Panc1 (cell line): ENCODE measurements at regions not wholly inside any gene's neighbourhood (a gene's known extent, or its start where the extent isn't known, plus 50 kb on each side); places are given as distances from the start of the nearest gene placed in this dataset.

Experiments used
- ATAC-seq: fragments of 200-7000 bp; cut with Tn5 transposase; 2 replicates; pipeline ENCODE4 v1.9.1; 2020; ENCODE audit warnings: mild to moderate bottlenecking, moderate library complexity
- BruUV-seq: library from RNA; stranded (reverse); fragments of 400-500 nt; replicated peaks from 2 replicates; lab custom pipeline; 2021; lab: Mats Ljungman, UMichigan
- CTCF ChIA-PET: fragments of 300-600 bp; sonication (Branson Sonifier 250); formaldehyde crosslinking; loops from one replicate; lab custom pipeline; 2022; ENCODE audit warnings: antibody characterized with exemption; lab: Charles Lee
- POLR2A ChIA-PET: fragments of 300-600 bp; sonication (Branson Sonifier 250); formaldehyde crosslinking; loops from one replicate; lab custom pipeline; 2022; ENCODE audit warnings: antibody characterized with exemption; lab: Charles Lee
- DNase-seq: peaks from one replicate; pipeline ENCODE4 v3.0.0-alpha.2; 2010; ENCODE audit warnings: low read depth, low spot score
- H3K27ac ChIP-seq: 2 replicates; pipeline ENCODE4 v1.5.1; 2011; ENCODE audit warnings: mild to moderate bottlenecking, low read length, inconsistent platforms
- H3K27me3 ChIP-seq: fragments of 200-500 bp; sonication (Bioruptor generic); 2 replicates; pipeline ENCODE4 v1.6.0; 2014; ENCODE audit warnings: low read length, inconsistent platforms; ENCODE audit not compliant: control insufficient read depth, insufficient read depth
- H3K36me3 ChIP-seq: fragments of 200-500 bp; sonication (Bioruptor generic); 2 replicates; pipeline ENCODE4 v1.5.1; 2014; ENCODE audit warnings: inconsistent platforms, mild to moderate bottlenecking, low read length, moderate library complexity; ENCODE audit not compliant: control insufficient read depth, insufficient read depth
- H3K4me1 ChIP-seq: 2 replicates; pipeline ENCODE4 v1.5.1; 2011; ENCODE audit warnings: inconsistent platforms, mild to moderate bottlenecking, low read length, moderate library complexity; ENCODE audit not compliant: control insufficient read depth, insufficient read depth
- H3K4me3 ChIP-seq, 2 experiments: 2 replicates each; pipeline ENCODE4 v1.5.1; 2011 to 2012; ENCODE audit warnings: low read depth in 2 of 2, low read length in 2 of 2, mild to moderate bottlenecking in 2 of 2, inconsistent platforms in 1 of 2, moderate library complexity in 1 of 2
- H3K9me3 ChIP-seq: fragments of 200-500 bp; sonication (Bioruptor generic); 2 replicates; pipeline ENCODE4 v1.5.1; 2014; ENCODE audit warnings: low read depth, mild to moderate bottlenecking, inconsistent platforms, low read length, moderate library complexity; ENCODE audit not compliant: control insufficient read depth, insufficient read depth
- POLR2AphosphoS5 ChIP-seq: IDR thresholded peaks from 2 replicates; pipeline ENCODE4 v1.6.1; 2012; ENCODE audit warnings: mild to moderate bottlenecking, low read depth, low read length, moderate library complexity
- SIN3A ChIP-seq: IDR thresholded peaks from 2 replicates; pipeline ENCODE4 v1.6.1; 2012; ENCODE audit warnings: low read depth, mild to moderate bottlenecking, low read length, moderate library complexity, borderline replicate concordance; ENCODE audit not compliant: insufficient read depth
- TCF7L2 ChIP-seq: IDR thresholded peaks from 2 replicates; pipeline ENCODE4 v1.6.1; 2011; ENCODE audit warnings: mild to moderate bottlenecking, low read depth, low read length, inconsistent platforms
- in situ Hi-C: cut with HindIII; loops from 2 replicates; pipeline ENCODE4 v1.10.0; 2016; ENCODE audit warnings: low sequenced_read_pairs, low pct_unique_long_range_greater_than_20kb
- intact Hi-C: fragments of 100-400 bp; cut with micrococcal nuclease; formaldehyde crosslinking; loops from one replicate; pipeline ENCODE4 v1.10.0; 2022; ENCODE audit not compliant: unreplicated experiment
- TF ChIP-seq, protein P1 (sequence below), 2 experiments: IDR thresholded peaks; 2 replicates each; pipeline ENCODE4 v1.6.1; 2011 to 2012; ENCODE audit warnings: low read depth in 2 of 2, control low read depth in 1 of 2, low read length in 1 of 2, mild to moderate bottlenecking in 1 of 2, moderate library complexity in 1 of 2; ENCODE audit not compliant: insufficient read depth in 1 of 2
- TF ChIP-seq, protein P2 (sequence below): fragments of 450-650 bp; IDR thresholded peaks from 2 replicates; pipeline ENCODE4 v1.5.1; 2017; ENCODE audit warnings: mild to moderate bottlenecking

DNA sequence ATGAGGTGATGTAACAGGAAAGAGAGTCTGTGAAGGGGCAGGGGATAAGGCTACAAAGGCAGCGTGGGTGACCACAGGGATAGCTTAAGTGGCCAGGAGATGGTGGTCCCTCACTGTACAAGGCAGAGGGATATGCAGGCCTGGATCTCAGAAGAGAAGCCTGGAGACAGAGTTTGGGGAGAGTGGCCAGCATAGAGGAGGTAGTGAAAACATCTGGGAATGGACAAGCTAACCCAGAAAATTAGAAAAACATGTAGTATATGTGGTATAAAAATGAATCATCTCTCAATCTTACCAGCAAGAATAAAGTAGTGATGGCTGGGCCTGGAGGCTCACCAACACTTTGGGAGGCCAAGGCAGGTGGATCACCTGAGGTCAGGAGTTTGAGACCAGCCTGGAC, 349.2 kb upstream of the KLF4 start:
- CTCF ChIA-PET, result no interaction called here
- intact Hi-C loops, result no loop called here
- no peaks in the 10 kb centered on the region for H3K27me3 ChIP-seq
- no peaks in the 10 kb centered on the region for H3K9me3 ChIP-seq
- POLR2A ChIA-PET, result no interaction called here
- ATAC-seq, result no peak
- BruUV-seq, result no TSS peak
- TF ChIP-seq POLR2AphosphoS5, result no peak
- TF ChIP-seq, protein P1, sequence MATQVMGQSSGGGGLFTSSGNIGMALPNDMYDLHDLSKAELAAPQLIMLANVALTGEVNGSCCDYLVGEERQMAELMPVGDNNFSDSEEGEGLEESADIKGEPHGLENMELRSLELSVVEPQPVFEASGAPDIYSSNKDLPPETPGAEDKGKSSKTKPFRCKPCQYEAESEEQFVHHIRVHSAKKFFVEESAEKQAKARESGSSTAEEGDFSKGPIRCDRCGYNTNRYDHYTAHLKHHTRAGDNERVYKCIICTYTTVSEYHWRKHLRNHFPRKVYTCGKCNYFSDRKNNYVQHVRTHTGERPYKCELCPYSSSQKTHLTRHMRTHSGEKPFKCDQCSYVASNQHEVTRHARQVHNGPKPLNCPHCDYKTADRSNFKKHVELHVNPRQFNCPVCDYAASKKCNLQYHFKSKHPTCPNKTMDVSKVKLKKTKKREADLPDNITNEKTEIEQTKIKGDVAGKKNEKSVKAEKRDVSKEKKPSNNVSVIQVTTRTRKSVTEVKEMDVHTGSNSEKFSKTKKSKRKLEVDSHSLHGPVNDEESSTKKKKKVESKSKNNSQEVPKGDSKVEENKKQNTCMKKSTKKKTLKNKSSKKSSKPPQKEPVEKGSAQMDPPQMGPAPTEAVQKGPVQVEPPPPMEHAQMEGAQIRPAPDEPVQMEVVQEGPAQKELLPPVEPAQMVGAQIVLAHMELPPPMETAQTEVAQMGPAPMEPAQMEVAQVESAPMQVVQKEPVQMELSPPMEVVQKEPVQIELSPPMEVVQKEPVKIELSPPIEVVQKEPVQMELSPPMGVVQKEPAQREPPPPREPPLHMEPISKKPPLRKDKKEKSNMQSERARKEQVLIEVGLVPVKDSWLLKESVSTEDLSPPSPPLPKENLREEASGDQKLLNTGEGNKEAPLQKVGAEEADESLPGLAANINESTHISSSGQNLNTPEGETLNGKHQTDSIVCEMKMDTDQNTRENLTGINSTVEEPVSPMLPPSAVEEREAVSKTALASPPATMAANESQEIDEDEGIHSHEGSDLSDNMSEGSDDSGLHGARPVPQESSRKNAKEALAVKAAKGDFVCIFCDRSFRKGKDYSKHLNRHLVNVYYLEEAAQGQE (IDR thresholded peaks at IDR 0.05; ENCODE audit: insufficient read depth in 1 of 2, low read depth in 2 of 2, low read length in 1 of 2), result no peak
- TF ChIP-seq, protein P2, sequence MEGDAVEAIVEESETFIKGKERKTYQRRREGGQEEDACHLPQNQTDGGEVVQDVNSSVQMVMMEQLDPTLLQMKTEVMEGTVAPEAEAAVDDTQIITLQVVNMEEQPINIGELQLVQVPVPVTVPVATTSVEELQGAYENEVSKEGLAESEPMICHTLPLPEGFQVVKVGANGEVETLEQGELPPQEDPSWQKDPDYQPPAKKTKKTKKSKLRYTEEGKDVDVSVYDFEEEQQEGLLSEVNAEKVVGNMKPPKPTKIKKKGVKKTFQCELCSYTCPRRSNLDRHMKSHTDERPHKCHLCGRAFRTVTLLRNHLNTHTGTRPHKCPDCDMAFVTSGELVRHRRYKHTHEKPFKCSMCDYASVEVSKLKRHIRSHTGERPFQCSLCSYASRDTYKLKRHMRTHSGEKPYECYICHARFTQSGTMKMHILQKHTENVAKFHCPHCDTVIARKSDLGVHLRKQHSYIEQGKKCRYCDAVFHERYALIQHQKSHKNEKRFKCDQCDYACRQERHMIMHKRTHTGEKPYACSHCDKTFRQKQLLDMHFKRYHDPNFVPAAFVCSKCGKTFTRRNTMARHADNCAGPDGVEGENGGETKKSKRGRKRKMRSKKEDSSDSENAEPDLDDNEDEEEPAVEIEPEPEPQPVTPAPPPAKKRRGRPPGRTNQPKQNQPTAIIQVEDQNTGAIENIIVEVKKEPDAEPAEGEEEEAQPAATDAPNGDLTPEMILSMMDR, result no peak
- no peak for TF ChIP-seq SIN3A
- TF ChIP-seq TCF7L2, result no peak
- in situ Hi-C loops, result no loop called here
- H3K4me1 ChIP-seq, result no peaks in the 10 kb centered on the region
- no peaks in the 10 kb centered on the region for H3K36me3 ChIP-seq
- no peak for DNase-seq
- H3K4me3 ChIP-seq, result no peak overlapping the region
- H3K27ac ChIP-seq, result no peak overlapping the region

DNA sequence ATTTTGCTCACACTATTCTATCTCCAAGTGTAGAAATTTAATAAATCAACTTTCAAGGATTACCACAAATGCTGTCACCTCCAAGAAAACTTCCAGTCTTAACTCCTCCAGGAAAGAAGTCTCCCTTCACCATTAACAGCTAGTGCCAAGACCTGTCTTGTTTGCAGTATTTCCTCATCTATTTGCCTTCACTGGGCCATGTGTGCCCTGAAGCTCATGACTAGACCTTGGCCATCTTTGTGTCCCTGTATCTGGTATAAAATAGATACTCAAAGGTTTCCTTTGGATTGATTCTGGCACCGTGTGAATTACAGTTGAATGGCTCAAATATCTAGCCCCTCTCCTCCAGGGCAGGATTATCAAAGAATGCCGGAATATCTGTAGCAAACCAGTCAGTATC, 346.7 kb upstream of the KLF4 start:
- intact Hi-C loops, result no loop called here
- DNase-seq (no peak), ATAC-seq (no peak)
- TF ChIP-seq SIN3A (no peak), POLR2AphosphoS5 (no peak), TCF7L2 (no peak)
- TF ChIP-seq, protein P1 (IDR thresholded peaks at IDR 0.05; ENCODE audit: insufficient read depth in 1 of 2, low read depth in 2 of 2, low read length in 1 of 2), result no peak
- TF ChIP-seq, protein P2, result no peak
- ChIA-PET CTCF (no interaction called here), POLR2A (interaction anchor here (0.7 kb wide), 1 partner anchor 87 kb away, joined by 3 read pairs; no protein-coding TSS in a partner anchor)
- no peaks in the 10 kb centered on the region for H3K9me3 ChIP-seq
- in situ Hi-C loops, result no loop called here
- no peak overlapping the region for H3K27ac ChIP-seq
- no peaks in the 10 kb centered on the region for H3K27me3 ChIP-seq
- H3K4me1 ChIP-seq, result no peaks in the 10 kb centered on the region
- no peak overlapping the region for H3K4me3 ChIP-seq
- H3K36me3 ChIP-seq, result no peaks in the 10 kb centered on the region
- BruUV-seq, result no TSS peak
